ENCODE measurements at regions not wholly inside any gene's neighbourhood (a gene's known extent, or its start where the extent isn't known, plus 50 kb on each side); places are given as distances from the start of the nearest gene placed in this dataset.

DNA sequence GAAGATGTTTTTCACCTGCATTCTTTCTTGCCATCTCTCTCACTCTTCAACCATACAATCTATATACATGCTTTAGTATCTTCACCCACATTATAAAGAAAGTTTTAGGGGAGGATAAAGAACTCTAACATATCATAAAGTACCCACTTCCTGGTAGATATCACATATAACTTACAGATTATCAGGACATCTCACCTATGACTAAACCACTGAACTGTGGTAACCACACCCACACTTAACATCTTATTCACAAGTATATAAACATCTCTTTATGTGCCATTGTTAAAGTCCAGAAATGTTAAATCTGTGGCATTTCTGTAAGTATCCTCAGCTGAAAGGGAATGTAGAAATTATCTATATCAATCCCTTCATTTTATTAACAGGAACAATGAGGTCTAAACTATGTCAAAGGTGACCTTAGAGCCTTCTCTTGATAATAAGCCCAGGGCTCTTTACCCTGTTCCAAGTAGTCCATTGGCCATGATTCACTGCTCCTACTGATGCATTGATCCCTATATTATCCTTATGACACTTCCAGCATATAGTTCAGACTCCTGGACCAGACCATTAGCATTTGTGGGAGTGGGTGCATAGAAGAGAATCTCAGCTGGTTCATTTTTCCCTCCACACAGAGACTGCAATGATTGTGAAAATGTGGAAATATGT, 182.4 kb downstream of the SUCLG1 start:
- H3K36me3 ChIP-seq: no peaks in the 10 kb centered on the region
- intact Hi-C loops (cut with DNase I): no loop called here
- H3K4me1 ChIP-seq (ENCODE audit: insufficient read depth): no peaks in the 10 kb centered on the region
- H3K9me3 ChIP-seq: no peaks in the 10 kb centered on the region
- TF ChIP-seq EP300 (IDR thresholded peaks at IDR 0.05) (no peak), POLR2A (IDR thresholded peaks at IDR 0.05) (no peak)
- TF ChIP-seq, protein P1, sequence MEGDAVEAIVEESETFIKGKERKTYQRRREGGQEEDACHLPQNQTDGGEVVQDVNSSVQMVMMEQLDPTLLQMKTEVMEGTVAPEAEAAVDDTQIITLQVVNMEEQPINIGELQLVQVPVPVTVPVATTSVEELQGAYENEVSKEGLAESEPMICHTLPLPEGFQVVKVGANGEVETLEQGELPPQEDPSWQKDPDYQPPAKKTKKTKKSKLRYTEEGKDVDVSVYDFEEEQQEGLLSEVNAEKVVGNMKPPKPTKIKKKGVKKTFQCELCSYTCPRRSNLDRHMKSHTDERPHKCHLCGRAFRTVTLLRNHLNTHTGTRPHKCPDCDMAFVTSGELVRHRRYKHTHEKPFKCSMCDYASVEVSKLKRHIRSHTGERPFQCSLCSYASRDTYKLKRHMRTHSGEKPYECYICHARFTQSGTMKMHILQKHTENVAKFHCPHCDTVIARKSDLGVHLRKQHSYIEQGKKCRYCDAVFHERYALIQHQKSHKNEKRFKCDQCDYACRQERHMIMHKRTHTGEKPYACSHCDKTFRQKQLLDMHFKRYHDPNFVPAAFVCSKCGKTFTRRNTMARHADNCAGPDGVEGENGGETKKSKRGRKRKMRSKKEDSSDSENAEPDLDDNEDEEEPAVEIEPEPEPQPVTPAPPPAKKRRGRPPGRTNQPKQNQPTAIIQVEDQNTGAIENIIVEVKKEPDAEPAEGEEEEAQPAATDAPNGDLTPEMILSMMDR (IDR thresholded peaks at IDR 0.05): no peak
- no peak overlapping the region for H3K27ac ChIP-seq
- DNase-seq: no peak
- no peaks in the 10 kb centered on the region for H3K27me3 ChIP-seq
- no peak overlapping the region for H3K4me3 ChIP-seq

- no peaks in the 10 kb centered on the region for H3K36me3 ChIP-seq
- WGBS, 3 donors: 73 to 82% (median 78%) methylated on average over 7 of the region's 7 CpGs
- no peak for TF ChIP-seq EP300 (IDR thresholded peaks at IDR 0.05)
- TF ChIP-seq POLR2A (IDR thresholded peaks at IDR 0.05): no peak
- TF ChIP-seq, protein P1 (IDR thresholded peaks at IDR 0.05): no peak
- H3K4me3 ChIP-seq: no peak overlapping the region
- DNase-seq: no peak
- H3K9me3 ChIP-seq: no peaks in the 10 kb centered on the region
- no peaks in the 10 kb centered on the region for H3K4me1 ChIP-seq (ENCODE audit: insufficient read depth)
- intact Hi-C loops (cut with DNase I): no loop called here
- H3K27ac ChIP-seq: no peak overlapping the region
- H3K27me3 ChIP-seq: no peaks in the 10 kb centered on the region
Measured at GRCh38 chr2:84273406-84273805, 185.7 kb downstream of the SUCLG1 start.

DNA sequence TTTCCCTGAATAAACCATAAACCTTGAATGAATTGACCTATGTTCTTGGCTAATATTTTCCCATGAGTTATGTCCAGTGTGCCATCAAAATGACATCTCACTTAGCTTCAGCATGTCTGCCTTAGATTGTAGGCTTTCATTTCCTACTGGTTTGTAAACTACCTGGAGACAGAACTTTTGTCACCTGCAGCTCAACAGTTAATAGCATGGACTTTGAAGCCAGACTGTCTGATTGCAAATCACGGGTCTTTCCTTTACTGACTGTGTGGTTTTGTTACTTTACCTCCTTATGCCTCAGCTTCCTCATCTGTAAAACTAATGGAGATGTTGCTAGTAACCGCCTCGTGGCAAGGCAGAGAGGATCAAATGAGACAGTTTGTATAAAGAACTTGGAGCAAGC, 187.1 kb downstream of the SUCLG1 start:
- Histone ChIP-seq H3K9me3 (no peaks in the 10 kb centered on the region), H3K4me1 (ENCODE audit: insufficient read depth) (no peaks in the 10 kb centered on the region), H3K4me3 (no peak overlapping the region), H3K27me3 (no peaks in the 10 kb centered on the region), H3K36me3 (no peaks in the 10 kb centered on the region), H3K27ac (no peak overlapping the region)
- DNase-seq: no peak
- WGBS, 3 donors: 72 to 85% (median 78%) methylated on average over 3 of the region's 3 CpGs
- intact Hi-C loops (cut with DNase I): no loop called here
- TF ChIP-seq EP300 (IDR thresholded peaks at IDR 0.05) (no peak), POLR2A (IDR thresholded peaks at IDR 0.05) (no peak)
- TF ChIP-seq, protein P1 (IDR thresholded peaks at IDR 0.05): no peak

- Histone ChIP-seq H3K9me3 (no peaks in the 10 kb centered on the region), H3K27ac (no peak overlapping the region), H3K27me3 (no peaks in the 10 kb centered on the region), H3K36me3 (no peaks in the 10 kb centered on the region), H3K4me3 (no peak overlapping the region), H3K4me1 (ENCODE audit: insufficient read depth) (no peaks in the 10 kb centered on the region)
- no peak for TF ChIP-seq POLR2A (IDR thresholded peaks at IDR 0.05)
- no peak for TF ChIP-seq EP300 (IDR thresholded peaks at IDR 0.05)
- TF ChIP-seq, protein P1 (IDR thresholded peaks at IDR 0.05): no peak
- no peak for DNase-seq
- intact Hi-C loops (cut with DNase I): no loop called here
Measured at GRCh38 chr2:84257831-84258230, 201.2 kb downstream of the SUCLG1 start.

Data from ovary (tissue), 7 donors.